SU-DHL-6 (cell line): ENCODE measurements at regions not wholly inside any gene's neighbourhood (a gene's known extent, or its start where the extent isn't known, plus 50 kb on each side); places are given as distances from the start of the nearest gene placed in this dataset.

Source experiments
- H2AFZ ChIP-seq: fragments of 200-600 bp; sonication (generic); 2 replicates; pipeline ENCODE4 v1.6.1; 2014; ENCODE audit warnings: low read depth, mild to moderate bottlenecking, moderate library complexity, mixed read lengths, antibody characterized with exemption, low read length; ENCODE audit not compliant: severe bottlenecking
- H3F3A ChIP-seq: fragments of 200-600 bp; shearing (Covaris generic); 2 replicates; pipeline ENCODE4 v1.6.0; 2016; ENCODE audit warnings: antibody characterized with exemption, mild to moderate bottlenecking; ENCODE audit not compliant: insufficient read depth
- H3K27ac ChIP-seq: fragments of 200-600 bp; sonication (generic); 2 replicates; pipeline ENCODE4 v1.5.1; 2016; ENCODE audit warnings: low read depth, mild to moderate bottlenecking, low read length, moderate library complexity, mixed read lengths
- H3K27me3 ChIP-seq: fragments of 200-600 bp; sonication (generic), shearing (Covaris generic); 2 replicates; pipeline ENCODE4 v1.6.0; 2014; ENCODE audit warnings: mild to moderate bottlenecking, low read length
- H3K36me3 ChIP-seq: fragments of 200-600 bp; sonication (generic); 2 replicates; pipeline ENCODE4 v1.6.1; 2014; ENCODE audit warnings: mild to moderate bottlenecking, low read length, mixed read lengths
- H3K4me2 ChIP-seq: fragments of 300-600, 200-600 bp; shearing (Covaris generic), sonication (generic); 2 replicates; pipeline ENCODE4 v1.6.0; 2014; ENCODE audit warnings: low read length, low read depth, mild to moderate bottlenecking; ENCODE audit not compliant: poor library complexity, severe bottlenecking
- H3K4me3 ChIP-seq: fragments of 200-600 bp; sonication (generic); 2 replicates; pipeline ENCODE4 v1.5.1; 2014; ENCODE audit warnings: antibody characterized with exemption, low read length, mild to moderate bottlenecking, mixed read lengths; ENCODE audit not compliant: insufficient read depth, poor library complexity, severe bottlenecking
- H3K79me2 ChIP-seq: fragments of 200-600 bp; sonication (generic); 2 replicates; pipeline ENCODE4 v1.6.1; 2014; ENCODE audit warnings: mild to moderate bottlenecking, low read length, moderate library complexity; ENCODE audit not compliant: insufficient read depth
- H3K9ac ChIP-seq: fragments of 200-600 bp; sonication (generic); 2 replicates; pipeline ENCODE4 v1.7.0; 2014; ENCODE audit warnings: mild to moderate bottlenecking, low read length
- H3K9me2 ChIP-seq: fragments of 200-600 bp; sonication (generic); replicated peaks from 2 replicates; pipeline ENCODE4 v1.6.1; 2014; ENCODE audit warnings: low read length; ENCODE audit not compliant: insufficient read depth
- H3K9me3 ChIP-seq: fragments of 200-600 bp; sonication (generic); 2 replicates; pipeline ENCODE4 v1.6.1; 2014; ENCODE audit warnings: low read length, mixed read lengths; ENCODE audit not compliant: insufficient read depth
- H4K20me1 ChIP-seq: fragments of 200-600 bp; sonication (generic); 2 replicates; pipeline ENCODE4 v1.6.1; 2014; ENCODE audit warnings: low read depth, mild to moderate bottlenecking, antibody characterized with exemption, low read length, moderate library complexity, mixed read lengths
- CTCF ChIP-seq: fragments of 200-600 bp; sonication (generic); IDR thresholded peaks from one replicate; pipeline ENCODE4 v1.5.1; 2017; ENCODE audit warnings: antibody characterized with exemption, mild to moderate bottlenecking, low read length, moderate library complexity; ENCODE audit not compliant: insufficient read depth, poor library complexity, severe bottlenecking
- EZH2phosphoT487 ChIP-seq: fragments of 200-600 bp; sonication (generic), shearing (Covaris generic); conservative IDR thresholded peaks from 2 replicates; pipeline ENCODE4 v1.6.1; 2018; ENCODE audit warnings: mild to moderate bottlenecking, antibody characterized with exemption, low read length, moderate library complexity, mixed read lengths

- Histone ChIP-seq H3K27me3 (no peaks in the 10 kb centered on the region), H3K27ac (no peak overlapping the region), H3K9me2 (no peaks in the 10 kb centered on the region), H3K36me3 (no peaks in the 10 kb centered on the region), H3K79me2 (no peaks in the 10 kb centered on the region), H4K20me1 (no peaks in the 10 kb centered on the region), H3K9me3 (no peaks in the 10 kb centered on the region), H3K9ac (no peak overlapping the region), H3K4me3 (no peak overlapping the region), H3F3A (no peaks in the 10 kb centered on the region), H3K4me2 (no peak overlapping the region), H2AFZ (no peak overlapping the region)
- no peak for TF ChIP-seq EZH2phosphoT487
- TF ChIP-seq CTCF = no peak
Measured at GRCh38 chr3:80283783-80284182, 516.0 kb upstream of the ROBO1 start.

- no peaks in the 10 kb centered on the region for H3K79me2 ChIP-seq
- no peaks in the 10 kb centered on the region for H3K9me2 ChIP-seq
- no peak overlapping the region for H3K4me3 ChIP-seq
- H3K9me3 ChIP-seq = no peaks in the 10 kb centered on the region
- H3K36me3 ChIP-seq = no peaks in the 10 kb centered on the region
- no peaks in the 10 kb centered on the region for H3F3A ChIP-seq
- no peak overlapping the region for H3K9ac ChIP-seq
- TF ChIP-seq EZH2phosphoT487 (no peak), CTCF (no peak)
- no peaks in the 10 kb centered on the region for H4K20me1 ChIP-seq
- no peak overlapping the region for H3K4me2 ChIP-seq
- no peaks in the 10 kb centered on the region for H3K27me3 ChIP-seq
- H2AFZ ChIP-seq = no peak overlapping the region
- no peak overlapping the region for H3K27ac ChIP-seq
Measured at GRCh38 chr3:80278056-80278455, 510.3 kb upstream of the ROBO1 start.

- no peak overlapping the region for H3K4me2 ChIP-seq
- no peak overlapping the region for H2AFZ ChIP-seq
- H3K9ac ChIP-seq = no peak overlapping the region
- H3K27ac ChIP-seq = no peak overlapping the region
- H3K27me3 ChIP-seq = no peaks in the 10 kb centered on the region
- H3K4me3 ChIP-seq = no peak overlapping the region
- TF ChIP-seq CTCF = no peak
- TF ChIP-seq EZH2phosphoT487 = no peak
- no peaks in the 10 kb centered on the region for H3K9me3 ChIP-seq
- no peaks in the 10 kb centered on the region for H3F3A ChIP-seq
- H3K79me2 ChIP-seq = no peaks in the 10 kb centered on the region
- no peaks in the 10 kb centered on the region for H3K9me2 ChIP-seq
- no peaks in the 10 kb centered on the region for H3K36me3 ChIP-seq
- H4K20me1 ChIP-seq = no peaks in the 10 kb centered on the region
Measured at GRCh38 chr3:80275120-80275519, 507.3 kb upstream of the ROBO1 start.

- no peaks in the 10 kb centered on the region for H3K9me2 ChIP-seq
- no peaks in the 10 kb centered on the region for H3K36me3 ChIP-seq
- no peak overlapping the region for H3K27ac ChIP-seq
- H3F3A ChIP-seq = no peaks in the 10 kb centered on the region
- H3K9ac ChIP-seq = no peak overlapping the region
- H3K27me3 ChIP-seq = no peaks in the 10 kb centered on the region
- TF ChIP-seq EZH2phosphoT487 (no peak), CTCF (no peak)
- H4K20me1 ChIP-seq = no peaks in the 10 kb centered on the region
- no peaks in the 10 kb centered on the region for H3K9me3 ChIP-seq
- H3K4me2 ChIP-seq = no peak overlapping the region
- H3K4me3 ChIP-seq = no peak overlapping the region
- H3K79me2 ChIP-seq = no peaks in the 10 kb centered on the region
- H2AFZ ChIP-seq = no peak overlapping the region
Measured at GRCh38 chr3:80263260-80263659, 495.5 kb upstream of the ROBO1 start.
